NCI-H2029 (cell line): ENCODE measurements at regions not wholly inside any gene's neighbourhood (a gene's known extent, or its start where the extent isn't known, plus 50 kb on each side); places are given as distances from the start of the nearest gene placed in this dataset.

Source experiments
- DNase-seq: peaks from one replicate; lab custom pipeline; 2025; lab: John Stamatoyannopoulos, UW

DNA sequence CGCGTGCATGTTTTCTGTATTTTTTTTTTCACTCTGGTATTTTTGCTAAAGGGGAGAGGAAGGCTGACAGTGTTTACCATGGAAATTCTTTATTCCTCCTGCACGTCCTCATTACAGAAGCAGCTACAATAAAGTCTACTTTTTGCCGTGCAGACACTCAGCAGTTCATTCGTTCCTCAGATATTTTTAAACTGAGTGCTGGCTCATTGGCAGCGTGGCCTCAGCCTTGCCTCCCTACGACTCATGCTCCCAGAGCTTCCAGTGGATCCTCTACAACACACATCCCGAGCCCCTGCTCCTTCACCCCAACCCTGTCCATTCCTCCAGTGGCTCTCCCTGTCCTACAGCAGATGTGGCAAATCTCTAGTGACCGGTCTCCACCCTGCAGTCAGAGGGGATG, 239.2 kb upstream of the ZMIZ1 start:
- DNase-seq = no peak

DNA sequence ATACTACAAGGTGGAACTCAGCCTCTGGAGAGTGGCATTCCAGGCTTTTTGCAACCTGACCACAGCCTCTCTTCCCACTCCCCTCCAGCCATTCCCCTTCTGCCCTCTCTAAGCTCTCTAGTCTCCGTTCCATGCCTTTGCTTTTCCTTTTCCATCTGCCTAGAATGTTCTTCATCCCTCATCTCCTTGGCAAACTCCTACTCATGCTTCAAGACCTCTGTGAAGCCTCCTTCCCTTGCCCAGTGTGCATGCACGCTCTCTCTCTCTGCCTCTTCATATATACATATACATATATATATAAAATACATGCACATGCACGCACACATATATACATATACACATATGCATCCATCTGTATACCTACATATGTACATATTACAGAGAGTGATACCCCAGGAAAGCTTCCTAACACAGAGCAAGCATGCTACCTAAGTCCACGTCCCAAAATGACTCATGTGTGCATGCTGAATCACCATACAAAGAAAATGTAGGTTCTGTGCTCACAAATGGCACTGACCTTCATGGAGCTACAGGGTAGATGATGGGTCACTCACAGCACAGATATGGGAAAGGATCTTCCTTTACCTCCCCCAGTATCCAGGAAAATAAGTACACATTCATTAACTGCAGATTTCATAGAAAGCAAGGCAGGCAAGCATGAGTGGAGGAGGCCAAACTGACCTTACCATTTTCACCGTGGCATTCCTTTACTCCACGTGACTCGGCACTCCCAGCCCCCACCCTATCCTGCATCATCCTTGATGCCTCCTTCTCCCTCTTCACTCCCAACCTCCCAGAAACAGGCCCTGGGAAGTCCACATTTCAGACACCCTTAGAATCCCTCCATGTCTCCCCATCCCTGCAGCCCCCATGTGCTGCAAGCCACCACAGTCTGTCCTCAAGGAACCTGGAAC, 238.4 kb upstream of the ZMIZ1 start:
- no peak for DNase-seq

DNA sequence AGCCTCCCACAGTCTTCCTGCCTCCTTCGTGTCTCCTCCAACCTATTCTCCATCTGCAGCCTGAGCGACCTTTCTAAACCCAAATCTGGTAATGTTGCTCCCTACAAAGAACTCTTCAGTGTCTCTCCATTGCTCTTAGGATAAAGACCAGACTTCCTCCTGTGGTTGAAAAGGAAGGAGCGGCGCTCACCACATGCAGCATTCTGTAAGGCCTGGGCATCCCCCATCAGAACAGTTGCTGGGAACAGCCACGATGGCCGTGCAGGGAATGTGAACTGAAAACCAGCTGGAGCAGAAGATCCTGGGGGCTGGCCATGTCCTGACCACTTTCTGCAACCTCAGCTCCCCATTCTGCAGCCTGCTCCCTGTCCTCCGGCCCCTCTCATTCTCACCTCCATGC, 237.8 kb upstream of the ZMIZ1 start:
- DNase-seq = no peak

DNA sequence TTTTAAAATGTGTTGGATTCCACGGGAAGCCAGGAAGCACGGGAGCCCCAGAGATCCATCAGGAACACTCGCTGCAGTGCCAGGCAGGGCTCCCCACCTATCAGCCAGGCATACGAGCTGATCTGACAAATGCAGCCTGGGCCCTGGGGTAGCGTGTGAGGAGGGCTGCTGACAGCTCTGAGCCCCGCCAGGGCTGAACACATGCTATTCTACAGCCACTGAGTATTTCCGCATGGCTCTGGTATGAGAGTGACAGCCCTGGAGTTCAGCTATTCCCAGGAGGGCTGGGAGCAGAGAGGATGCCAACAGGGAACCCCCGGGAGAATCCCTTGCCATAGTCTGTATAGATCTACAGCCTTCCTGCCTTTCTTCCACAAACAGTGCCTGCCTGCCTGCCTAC, 237.3 kb upstream of the ZMIZ1 start:
- no peak for DNase-seq

DNA sequence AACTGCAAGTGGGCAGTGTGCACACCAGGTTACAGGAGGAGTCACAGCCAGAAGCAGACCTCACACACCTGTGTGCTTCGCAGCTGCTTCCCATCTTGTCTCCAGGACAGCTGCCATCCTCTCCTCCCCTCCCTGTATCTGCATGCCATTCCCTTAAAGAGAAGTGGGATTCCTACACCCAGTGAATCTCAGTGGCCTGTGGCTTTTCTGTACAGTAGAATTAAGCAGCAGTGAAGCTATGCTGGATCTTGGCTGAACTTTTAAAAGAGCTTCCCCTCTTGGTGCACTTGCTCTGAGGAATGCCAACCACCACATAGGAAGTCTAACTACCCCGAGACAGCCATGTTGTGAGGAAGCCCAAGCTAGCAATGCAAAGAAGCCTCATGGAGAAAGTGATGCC, 236.5 kb upstream of the ZMIZ1 start:
- DNase-seq = no peak

DNA sequence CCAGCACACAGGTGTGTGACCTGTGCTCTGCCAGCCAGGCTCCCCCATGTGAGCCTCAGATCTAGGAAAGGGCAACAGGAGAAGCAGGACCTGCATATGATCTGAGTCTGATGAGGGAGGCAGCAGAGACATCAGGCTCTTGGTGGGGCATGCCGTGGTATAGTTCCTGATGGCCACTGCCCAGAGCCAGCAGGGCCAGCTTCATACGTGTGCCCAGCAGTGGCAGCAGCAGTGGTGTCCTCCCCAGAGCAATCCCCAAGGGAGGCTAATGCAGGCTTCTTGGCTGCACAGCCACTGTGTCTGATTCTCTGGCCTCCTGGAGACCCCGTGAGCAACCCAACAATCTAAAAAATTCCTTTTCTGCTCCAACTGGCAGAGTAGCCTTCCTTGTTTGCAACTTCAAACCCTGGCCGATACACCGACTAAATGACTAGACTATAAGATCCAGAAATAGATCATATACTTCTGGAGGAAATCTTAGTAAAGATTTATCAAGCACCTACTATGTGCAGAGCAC, 230.6 kb upstream of the ZMIZ1 start:
- DNase-seq = no peak

DNA sequence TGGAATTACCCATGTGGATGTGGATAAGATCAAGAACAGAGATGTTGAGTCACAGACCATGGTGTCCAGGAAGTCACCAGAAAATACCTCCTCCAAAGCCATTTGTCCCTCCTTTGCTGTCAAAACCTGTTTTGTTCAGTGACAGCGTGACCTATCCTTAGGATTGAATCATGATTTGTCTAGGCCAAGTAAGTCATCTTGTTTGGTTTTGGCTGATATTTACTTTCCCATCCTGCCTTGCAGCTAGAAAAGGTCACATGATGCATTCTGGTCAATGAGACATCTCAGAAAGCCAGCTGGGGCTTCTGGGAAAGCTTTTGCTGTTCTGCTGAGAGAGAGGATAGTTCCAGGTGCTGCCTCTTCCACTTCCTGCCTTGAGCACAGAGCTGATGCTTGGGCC, 225.3 kb upstream of the ZMIZ1 start:
- no peak for DNase-seq

DNA sequence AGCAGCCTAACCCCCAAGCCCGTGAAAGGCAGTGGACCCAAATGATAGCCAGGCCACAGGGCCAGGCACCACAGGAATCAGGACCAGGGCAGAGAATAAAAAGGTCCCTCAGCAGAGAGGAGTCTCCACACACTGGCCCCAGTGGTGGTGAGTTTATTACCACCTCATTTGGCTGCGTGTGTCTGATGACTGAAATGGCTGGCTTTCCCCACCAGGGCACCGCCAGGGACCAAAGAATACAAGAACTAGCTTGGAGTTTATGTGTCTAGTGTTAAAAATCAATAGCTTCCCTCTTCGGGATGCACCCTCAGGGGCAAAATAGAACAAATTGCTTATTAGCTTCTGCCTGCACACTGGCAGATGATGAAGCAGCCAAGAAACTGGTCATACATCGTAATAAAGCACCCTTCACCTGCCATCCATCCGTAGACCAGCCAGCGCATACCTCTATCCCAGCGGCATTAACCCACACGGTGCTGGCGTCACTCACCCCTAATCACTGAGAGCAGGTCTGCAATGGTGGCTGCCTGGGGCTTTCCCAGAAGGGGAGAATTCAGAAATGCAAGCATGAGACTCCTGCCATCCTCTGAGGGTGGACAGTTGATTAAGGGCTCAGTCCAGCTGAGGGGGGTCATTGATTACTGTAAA, 223.7 kb upstream of the ZMIZ1 start:
- no peak for DNase-seq

DNA sequence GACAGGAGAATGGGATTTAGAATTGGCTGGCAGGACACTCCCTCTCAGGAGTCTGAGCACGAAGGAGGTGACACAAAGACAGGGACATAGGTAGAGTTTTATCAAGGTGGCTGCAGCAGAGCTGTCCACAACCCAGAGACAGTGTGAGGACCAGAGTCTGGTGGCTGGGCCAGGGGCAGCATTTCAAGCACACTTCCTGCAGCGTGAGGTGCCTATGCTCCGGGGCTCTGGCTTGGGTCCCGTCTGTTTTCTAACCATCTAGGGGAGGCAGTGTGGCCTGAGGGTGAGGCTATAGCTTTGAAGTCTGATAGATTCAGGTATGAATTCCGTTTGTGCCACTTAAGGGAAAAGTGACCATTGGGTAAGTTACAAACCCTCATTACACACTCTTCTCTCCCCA, 222.7 kb upstream of the ZMIZ1 start:
- no peak for DNase-seq

DNA sequence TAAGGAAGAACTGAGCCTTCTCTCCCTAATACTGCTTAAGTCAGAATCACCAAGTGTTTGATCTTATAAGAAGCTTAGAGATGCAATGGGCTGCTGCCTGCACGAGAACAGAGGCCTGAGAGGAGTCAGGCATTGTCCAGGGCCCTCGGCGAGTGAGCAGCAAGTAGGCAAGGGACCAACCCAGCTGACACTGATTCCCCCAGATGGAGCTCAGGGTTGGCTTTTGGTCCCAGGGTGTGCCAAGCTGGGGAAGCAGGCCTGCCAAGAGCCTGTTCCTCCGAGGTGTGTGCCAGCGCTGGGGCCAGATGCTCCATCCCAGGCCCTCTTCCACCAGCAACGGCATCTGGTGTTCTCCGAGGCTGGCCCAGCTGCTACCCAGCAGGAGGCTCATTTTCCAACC, 222.0 kb upstream of the ZMIZ1 start:
- no peak for DNase-seq

DNA sequence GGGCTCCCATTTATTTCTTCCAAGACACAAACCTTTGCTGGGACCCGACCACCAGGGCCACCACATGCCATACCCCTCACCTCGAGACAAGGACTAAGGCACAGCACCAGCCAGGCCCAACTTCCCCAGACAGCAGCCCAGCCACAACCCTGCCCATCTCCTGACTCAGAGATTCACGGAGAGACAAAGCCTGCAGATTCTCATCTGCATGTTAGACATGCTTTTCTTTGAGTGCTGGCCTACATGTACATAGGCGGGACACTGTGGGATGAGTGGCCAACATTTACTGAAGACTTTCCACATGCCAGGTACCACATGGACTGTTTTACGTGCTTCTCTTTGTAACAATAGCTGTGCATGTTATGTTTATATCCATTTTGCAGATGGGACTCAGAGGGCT, 221.3 kb upstream of the ZMIZ1 start:
- DNase-seq = no peak

DNA sequence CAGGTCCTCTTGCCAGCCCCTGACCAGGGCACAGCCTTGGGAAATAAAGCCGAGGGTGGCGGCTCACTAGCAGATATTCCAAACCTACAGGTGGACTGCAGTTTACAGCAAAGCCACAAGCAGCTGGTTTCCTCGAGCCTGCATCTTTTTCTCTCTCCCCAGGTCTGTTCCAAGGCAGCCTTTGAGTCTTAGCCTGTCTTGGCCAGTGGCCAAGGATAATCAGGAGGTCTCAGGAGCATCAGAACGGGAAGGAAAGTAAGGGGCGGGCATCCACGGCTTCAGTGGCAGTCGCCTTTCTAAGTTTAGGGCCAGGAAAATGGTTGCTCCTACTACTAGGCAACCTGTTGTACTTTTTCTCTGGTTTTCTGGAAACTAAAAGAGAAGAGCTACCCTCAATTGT, 219.7 kb upstream of the ZMIZ1 start:
- no peak for DNase-seq

DNA sequence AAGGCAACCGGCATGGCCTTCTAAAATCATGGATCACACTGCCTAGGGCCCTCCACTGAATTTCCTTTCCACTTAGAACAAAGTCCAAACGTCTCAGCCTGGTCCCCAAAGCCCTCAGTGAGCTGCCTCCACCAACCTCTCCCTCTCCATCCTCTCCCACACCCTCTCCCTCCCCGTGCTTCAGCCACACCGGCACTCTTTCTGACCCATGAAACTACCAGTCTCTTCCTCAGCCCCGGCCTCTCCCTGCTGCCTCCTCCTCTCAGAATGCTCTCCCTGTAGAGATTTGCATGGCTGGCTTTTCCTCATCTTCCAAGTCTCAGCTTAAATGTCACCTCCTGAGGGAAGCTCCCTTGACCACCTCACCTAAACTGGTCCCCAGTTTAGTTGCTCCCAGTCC, 219.0 kb upstream of the ZMIZ1 start:
- DNase-seq = no peak

DNA sequence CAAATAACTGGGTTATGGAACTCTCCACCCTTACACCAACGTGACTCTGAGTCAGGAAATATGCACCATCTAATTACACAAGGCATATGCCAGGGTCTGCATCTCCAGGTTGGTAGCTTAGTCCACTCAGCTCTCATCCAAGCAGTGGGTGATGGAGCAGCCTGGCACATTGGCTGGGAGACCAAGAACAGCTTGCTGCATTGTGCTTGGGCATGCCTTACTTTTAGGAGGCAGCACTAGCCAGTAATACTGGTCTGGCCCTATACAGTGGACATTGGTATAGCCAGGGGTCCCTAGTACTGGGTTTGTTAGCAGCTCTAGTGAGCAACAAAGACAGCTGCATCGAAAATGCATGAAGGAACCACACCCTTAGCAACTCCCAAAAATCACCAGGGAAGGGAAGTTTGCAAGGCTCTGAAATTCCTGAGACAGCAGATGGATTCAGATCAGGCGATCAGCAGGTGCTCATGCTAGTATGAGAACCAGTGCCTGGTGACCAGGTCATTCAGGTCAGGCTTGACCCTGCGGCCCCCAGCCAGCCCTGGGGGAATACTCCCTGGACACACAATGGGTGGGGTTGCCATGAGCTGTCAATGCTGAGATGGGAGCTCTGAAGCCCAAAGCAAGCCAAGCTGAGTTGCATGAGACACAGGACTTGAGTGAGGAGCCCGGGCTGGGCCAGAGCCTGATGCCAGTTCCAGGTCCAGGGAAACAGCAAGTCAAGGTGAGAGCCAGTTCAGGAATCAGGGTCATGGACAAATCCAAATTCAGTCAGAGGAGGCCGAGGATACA, 217.9 kb upstream of the ZMIZ1 start:
- no peak for DNase-seq

DNA sequence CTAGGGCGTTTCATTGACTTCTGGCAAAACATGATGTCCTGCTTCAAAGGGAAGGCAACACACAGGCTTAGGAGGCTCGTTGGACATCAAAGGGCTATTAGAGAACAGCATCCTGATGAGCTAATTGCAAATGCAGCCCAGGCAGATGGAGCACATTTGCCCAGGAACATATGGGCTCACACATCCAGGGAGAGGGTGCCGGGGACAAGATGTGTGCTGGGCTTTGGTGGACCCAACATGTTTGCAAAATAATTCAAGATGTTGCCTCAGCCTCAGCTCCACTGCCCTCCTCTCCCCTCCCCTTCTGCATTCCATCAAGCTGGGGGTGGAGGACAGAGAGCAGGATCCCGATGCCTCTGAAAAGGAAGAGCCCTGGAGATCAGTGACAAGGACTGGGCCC, 217.1 kb upstream of the ZMIZ1 start:
- DNase-seq = no peak

DNA sequence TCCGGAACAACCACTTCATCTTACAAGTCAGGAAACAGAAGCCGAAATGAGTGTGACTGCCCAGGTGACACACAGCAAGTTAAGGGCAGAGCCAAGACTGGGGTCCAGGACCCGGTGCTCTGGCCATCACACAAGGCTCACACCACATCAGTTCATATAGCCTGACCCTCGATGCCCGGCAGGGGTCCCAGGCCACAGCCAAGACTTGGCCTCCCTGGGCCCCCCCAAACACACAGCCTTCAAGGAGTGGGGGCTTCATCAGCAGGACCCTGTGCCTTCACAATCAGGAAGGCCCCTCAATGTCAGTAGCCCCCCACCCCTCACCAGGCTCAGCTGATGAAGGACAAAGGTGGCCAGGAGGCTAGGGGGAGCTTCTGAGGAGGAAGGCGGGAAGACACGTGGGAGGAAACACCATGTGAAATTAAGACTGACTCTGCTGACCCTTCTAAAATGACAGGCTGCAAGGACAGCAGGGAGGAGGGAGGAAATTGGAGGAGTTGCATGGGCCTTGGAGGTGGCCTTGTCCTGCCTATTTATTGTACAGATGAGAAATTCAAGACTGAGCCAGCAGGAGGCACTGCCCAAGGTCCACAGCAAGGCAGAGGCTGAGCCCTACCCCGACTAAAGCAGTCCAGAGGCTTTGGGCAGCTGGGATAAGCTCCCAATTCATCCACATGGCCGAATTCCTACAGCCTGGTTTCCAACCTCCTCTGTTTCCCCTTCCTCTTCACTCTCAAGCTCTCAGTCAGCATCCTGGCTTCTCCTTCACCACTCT, 216.1 kb upstream of the ZMIZ1 start:
- no peak for DNase-seq

DNA sequence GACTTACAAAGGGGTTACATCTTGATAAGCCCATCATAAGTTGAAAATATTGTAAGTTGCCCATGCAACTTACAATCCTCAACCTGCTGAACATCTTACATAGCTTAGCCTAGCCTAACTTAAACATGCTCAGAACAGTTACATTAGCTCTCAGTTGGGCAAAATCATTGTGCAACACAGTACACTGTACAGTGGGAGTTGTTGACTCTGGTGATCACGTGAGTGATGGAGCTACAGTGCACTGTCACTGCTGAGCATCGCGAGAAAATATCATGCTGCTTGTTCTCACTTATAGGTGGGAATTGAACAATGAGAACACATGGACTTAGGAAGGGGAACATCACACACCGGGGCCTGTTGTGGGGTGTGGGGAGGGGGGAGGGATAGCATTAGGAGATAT, 214.9 kb upstream of the ZMIZ1 start:
- DNase-seq = no peak

DNA sequence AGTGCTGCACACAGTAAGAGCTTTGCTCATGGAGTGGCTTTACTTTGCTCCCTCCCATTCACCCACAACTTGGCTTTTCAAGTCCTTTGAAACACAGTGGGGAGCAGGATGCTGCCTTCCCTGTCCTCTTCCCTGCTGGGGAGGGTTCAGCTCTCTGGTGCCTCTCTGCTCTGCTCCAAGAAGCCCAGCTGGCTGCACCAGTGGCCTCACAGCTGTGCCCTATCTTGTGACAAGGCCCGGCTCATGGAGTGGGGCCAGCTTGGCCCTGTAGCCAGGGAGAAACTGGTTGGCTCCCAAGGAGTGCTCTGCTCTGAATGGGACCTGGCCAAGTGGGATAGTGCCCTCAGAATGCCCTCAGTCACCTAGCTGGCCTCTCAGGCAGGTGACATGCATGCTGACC, 212.3 kb upstream of the ZMIZ1 start:
- DNase-seq = no peak

DNA sequence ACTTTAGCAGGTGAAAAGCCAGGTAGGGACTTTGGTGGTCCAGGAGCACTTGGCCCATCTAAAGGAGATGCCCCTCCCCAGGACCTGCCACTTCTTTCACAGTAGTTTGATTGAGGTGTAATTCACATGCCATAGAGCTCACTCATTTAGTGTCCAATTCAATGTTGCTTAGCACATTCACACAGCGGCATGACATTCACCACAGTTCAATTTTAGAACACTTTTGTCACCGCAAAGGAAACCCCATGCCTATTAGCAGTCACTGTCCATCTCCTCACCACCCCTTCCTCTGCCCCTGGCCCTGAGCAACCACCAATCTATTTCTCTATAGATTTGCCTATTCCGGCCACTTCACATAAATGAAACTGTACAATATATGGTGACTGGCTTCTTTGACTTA, 211.6 kb upstream of the ZMIZ1 start:
- no peak for DNase-seq

DNA sequence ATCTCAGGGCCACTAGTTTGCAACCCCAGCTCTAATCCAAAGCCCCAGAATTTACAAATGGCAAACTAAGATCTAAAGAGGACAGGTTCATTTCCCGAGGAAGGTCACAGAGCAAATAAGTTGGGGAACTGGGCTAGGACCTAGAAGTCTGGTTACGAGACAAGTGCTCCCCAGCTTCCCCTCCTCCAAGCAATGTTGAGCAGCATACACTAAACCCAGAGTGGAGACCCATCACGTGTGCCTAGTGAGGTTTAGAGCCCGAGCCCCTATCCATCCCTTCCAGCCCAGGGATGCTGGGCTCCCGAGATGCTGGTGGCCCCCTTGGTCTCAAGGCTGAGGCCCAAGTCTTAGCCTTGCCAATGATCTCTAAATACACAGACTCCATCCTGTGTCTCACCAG, 209.5 kb upstream of the ZMIZ1 start:
- no peak for DNase-seq

DNA sequence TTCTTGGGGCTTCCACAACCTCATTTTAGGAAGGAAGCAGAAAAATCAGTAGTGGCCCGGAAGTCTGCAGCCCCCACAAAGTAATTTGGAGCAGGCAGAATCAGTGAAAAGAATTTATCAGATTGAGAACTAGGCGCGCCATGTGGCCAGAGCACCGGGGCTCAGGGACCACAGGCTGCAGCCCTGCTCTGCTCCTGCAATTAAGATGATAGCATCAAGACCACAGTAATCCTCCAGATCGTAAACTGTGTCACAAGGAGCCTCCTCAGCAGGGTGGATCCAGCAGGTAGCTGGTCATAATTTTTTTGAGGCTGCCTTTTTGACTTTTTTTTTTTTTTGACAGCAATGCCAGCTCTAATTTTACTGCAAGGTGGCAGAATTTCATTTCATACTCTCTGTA, 209.0 kb upstream of the ZMIZ1 start:
- DNase-seq = no peak
